GM21390 (cell line): ENCODE measurements at regions not wholly inside any gene's neighbourhood (a gene's known extent, or its start where the extent isn't known, plus 50 kb on each side); places are given as distances from the start of the nearest gene placed in this dataset.
"Not testable (repeated sequence)": the region's sequence is repeated elsewhere in the genome, so short reads cannot be mapped to it uniquely, and the experiment has no call there.

Experiments used
- ATAC-seq: cut with Tn5 transposase; IDR thresholded peaks from one replicate; pipeline ENCODE4 v1.9.1; 2021; ENCODE audit not compliant: unreplicated experiment

DNA sequence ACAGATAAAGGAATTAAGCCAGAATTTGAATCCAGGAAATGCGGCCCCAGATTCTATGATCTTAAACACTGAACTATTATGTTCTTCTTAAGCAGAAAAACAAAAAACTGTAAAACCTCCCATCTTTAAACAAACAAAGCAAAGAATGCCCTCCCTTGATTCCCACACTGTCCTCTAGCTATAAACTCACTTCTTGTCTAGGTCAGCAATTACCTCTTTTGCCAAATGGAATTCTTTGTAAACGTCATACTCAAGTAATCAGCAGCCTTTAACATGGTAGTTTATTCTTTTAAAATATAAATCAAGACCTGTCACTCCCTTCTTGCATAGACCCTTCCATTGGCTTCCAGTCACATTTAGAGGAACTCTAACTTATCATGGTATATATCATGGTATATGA is 958.9 kb upstream of the CNTN5 start:
- ATAC-seq: no peak

DNA sequence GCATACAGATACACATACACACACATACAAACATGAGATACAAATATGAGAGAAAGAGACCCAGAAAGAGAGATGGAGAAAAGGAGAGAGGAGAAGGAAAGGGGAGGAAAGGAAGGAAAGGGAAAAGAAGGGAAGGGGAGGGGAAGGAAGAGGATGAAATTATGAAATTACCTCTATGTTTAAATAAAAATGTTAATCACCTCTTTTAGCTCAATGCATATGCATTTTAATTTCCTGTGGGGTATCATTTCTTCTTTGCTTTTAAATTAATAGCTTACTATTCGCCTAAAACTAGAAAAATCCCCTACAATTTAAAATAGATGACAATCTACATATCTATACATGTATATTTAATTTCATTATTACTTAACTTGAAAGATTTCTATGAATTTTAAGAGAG is 958.0 kb upstream of the CNTN5 start:
- no peak for ATAC-seq

DNA sequence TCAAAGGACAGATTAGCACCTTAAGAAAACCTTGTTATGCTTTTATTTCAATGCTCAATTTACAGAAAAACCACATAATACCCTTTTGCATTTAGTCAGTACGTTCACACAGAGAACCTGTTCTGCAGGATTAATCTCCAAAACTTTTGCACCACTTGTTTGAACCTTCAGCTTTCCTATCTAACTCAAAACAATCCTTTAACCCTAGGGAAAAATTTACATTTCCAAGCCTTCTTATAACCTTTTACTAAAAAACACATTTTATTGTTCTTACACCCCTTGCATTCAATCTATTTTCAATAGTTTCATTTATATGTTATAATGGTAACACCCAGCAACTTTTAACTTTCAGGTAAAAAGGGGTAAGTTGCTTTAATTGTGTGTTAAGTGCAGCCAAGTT is 952.5 kb upstream of the CNTN5 start:
- ATAC-seq: no peak

DNA sequence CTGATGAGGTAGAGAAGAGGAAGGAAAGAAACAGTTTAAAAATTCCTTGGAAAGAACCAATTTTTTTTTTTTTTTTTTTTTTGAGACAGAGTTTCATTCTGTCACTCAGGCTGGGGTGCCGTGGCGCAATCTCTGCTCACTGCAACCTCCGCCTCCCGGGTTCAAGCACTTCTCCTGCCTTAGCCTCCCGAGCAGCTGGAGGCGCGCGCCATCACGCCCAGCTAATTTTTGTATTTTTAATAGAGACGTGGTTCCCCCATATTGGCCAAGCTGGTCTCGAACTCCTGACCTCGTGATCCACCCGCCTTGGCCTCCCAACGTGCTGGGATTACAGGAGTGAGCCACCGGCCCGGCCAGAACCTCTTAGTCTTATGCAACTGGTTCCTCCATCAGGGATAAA is 951.6 kb upstream of the CNTN5 start:
- ATAC-seq: not testable (repeated sequence)

DNA sequence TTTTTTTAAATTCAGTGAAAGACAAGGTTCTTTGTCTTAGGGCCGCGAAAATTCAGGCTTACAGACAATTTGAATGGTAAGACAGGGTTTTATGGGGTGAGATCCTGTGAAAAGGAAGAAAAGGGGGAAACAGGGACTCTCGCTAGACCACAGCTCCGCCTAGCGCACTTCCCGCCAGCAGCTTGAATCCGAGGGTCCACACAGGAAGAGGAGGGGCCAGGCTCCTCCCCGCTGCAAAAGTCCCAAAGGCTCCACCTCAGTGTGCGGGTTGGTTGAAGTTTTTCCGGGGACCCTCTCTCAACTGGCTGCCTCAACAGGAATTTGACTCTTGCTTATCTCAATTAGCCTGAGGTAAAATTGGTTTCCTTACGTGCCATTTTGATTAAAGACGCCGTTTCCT is 950.9 kb upstream of the CNTN5 start:
- no peak for ATAC-seq

DNA sequence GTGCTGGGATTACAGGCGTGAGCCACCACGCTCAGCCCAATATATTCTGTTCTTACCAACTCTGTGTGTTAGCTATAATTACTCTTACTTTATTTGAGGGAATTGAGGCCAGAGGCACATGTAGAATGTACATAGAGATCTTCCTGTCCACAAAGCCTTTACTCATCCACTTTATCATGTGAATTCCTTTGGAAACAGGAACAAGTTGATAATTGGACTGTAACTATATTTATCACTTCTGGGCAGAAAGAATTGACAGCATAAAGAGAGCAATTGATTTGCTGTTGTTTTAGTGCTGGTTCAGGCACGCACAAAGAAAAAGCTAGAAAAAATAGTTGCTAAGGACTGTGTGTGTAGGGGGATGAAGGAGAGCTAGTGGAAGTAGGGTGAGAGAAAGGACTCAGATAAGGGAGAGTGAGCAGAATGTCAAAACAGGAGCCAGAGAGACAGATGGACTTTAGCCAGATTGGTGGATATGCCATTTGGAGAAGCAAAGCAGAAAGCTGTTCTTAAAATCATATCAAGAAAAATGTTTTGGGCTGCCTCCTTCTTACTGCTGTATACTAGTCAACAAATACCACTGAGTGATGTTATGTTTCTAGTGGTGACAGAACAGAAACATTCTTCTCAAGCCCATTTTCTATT is 929.8 kb upstream of the CNTN5 start:
- ATAC-seq: no peak

DNA sequence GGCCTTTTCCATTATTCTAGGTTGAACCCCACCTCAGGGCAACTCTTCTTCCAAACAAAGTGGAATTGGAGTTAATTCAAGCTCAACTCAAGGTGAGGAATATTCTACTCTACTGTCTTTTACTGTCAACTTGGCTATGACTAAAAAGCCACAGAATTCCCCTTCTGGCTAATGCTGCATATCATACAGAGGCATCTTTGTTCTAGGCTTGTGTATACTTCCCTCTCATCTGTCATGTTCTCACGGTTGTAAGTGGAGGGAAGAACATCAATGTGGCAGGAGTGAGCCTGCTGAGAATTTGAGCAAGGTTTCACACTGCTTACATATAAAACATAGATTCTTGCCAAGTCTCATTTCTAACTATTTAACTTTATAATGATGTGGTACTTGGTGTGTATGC is 921.4 kb upstream of the CNTN5 start:
- no peak for ATAC-seq

DNA sequence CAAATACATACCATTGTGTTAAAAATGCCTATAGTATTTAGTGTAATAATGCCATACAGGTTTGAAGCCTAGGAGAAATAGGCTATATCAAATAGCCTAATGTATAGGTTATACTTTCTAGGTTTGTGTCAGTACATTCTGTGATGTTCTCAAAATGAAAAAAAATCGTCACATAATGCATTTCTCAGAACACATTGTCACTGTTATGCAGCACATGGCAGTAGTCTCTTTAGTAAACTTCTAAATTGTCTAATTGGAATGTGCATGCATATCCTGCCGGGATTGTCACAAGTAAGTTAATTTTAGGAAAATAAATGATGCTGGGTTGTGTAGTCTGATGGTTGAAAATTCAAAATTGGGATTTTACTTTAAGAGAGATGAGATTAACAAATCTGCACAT is 920.1 kb upstream of the CNTN5 start:
- no peak for ATAC-seq

DNA sequence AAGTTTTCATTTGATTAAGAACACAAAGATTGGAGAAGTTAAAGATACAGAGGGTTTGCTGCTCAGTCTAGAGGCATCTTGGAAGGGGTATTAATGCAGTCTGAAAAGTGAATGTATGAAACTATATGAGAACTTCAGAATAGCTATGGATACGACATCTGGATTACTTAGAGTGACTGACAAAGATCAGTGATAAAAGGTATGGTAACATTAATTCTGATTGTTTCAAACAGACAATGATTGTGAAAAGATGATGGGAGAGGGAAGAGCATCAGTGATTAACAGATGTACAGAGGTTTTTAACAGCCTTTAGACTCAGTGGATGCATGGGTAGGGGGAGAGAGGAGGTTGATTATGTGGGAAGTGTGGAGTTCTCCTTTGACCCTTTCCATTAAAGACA is 919.4 kb upstream of the CNTN5 start:
- no peak for ATAC-seq

DNA sequence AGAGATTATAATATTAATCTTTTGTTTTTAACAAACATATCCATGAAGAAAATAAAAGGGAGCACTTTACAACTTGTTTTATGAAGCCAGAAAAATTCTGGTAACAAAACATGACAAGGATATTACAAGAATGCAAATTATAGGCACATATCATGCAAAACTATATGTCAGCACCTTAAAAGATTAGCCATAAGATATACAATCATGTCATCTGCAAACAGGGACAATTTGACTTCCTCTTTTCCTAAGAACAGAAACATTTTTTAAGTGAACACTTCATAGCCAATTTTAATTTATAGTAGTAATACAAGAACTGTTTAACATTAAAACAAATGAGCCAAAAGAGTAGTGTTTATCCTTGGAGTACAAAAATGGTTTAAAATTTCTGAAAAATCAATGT is 916.5 kb upstream of the CNTN5 start:
- ATAC-seq: no peak

DNA sequence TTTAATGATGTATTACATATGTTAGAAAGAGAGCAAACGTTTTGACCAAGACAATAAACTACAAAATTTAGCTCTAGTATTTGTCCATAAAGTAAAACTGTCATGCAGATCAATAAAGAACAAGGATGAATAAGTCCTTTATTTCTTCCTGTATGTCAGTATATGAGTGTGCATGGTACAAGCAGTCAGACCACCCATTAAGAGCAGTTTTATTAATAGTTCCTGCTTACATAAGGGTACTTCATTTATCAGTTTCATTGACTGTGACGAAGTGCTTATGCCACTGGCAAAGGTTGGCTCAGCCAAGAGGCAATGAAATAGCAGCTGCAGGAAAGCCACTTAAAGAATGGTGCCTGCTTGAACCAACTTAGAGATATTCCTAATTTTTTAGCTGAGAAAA is 913.0 kb upstream of the CNTN5 start:
- ATAC-seq: no peak

DNA sequence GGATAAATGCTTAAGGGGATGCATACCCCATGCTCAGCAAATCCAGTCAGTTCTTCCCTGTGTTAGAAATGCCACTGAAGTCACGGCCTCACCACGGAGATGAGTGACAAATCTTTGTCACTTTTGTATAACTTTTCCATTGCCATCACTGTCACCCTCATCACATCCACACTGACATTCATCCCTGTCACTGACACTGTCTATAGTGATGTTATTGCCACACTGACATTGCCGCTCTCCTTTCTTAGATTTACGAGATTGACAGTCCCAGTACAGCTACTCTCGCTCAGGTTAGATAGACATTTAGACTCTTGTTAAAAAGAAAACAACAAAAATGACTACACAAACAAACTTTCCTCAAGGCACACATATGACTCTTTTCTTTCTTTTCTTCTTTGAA is 910.7 kb upstream of the CNTN5 start:
- no peak for ATAC-seq

DNA sequence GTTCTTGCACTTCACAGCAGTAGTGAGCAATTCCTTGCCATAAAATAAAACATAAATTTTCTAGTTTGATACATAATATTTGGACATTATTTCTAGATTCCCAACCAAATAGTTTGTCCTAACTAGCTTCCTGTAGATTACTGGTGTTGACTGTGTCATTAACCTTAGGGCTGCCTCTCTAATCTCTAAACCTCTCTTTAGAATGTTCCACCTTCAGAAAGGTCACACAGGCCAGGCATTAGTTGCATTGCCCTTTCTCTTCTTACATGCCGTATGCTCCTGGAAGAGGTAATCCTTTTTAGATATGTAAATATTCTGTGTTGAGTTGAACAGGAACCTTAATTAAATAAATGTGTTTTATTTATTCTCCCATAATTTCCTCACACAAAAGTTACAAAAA is 904.9 kb upstream of the CNTN5 start:
- no peak for ATAC-seq

DNA sequence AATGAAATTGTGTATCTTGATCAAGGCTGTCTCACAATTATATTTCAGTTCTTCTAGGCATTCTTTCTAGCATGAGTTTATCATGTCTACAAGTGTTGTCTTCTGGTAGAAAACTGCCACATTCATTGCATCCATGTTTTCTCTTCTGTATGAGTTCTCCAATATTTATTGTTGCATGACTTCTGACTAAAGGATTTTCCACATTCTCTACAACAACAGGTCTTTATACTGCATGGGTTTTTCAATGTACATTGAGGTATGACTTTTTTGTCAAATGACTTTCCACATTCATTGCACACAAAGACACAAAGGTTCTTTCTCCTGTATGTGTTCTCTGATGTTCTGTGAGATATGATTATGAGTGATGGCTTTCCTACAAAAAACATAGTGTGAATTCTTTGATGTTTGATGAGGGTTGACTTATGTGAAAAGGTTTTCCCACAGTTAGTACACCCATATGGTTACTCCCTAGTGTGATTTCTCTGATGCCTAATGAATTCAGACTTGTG is 890.6 kb upstream of the CNTN5 start:
- ATAC-seq: no peak

DNA sequence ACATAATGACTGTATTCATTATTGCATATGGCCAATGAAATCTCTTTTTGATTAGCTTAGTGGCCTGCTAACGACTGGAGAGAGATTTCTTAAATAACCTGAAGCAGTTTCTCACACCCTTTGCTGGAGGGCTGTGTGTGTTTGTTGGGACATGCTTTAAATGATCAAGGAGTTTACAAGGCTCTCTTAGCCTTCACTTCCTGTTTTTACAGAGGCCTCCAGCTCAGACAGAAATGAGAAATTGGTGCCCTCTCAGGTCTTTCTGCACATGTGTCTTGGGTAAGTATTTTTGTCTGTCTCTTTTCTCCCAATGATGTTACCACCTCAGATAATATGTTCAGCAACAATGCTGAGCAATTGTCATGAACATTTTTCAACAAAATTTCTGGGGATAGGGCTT is 884.4 kb upstream of the CNTN5 start:
- ATAC-seq: no peak

DNA sequence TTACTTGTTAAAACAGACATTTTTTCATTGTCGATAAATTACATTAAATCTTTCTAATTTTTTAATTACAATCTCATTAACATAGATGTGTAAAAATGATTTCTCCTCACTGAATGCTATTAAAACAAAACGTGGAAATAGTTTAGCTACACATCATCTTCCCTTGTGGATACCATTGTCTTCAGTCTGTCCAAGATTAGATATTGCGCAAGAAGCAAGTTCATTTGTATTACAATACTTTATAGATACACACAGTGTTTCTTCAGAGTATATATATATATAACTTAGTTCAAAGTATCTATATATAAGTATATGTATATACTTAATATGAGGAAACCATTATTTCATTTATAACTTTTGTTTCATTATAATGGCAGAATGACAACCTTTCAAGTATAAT is 883.3 kb upstream of the CNTN5 start:
- ATAC-seq: no peak

DNA sequence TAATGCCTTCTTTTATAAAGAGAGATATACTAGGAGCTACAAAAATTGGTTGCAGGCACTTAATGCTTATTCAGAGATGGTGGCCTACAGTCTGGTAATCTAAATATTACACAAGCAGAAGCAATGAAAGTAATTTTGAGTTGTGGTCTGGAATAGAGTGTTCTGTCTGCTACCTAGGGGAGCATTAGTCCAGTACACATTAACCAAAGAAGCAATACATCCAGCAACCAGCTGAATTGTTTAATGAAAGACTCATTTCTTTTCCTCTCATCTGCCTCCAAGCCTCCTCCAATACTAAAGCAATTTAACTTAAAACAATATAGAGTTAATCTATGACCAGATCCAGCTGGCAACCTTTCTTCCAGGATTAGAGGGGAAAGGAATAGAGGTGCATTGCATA is 877.1 kb upstream of the CNTN5 start:
- ATAC-seq: no peak

DNA sequence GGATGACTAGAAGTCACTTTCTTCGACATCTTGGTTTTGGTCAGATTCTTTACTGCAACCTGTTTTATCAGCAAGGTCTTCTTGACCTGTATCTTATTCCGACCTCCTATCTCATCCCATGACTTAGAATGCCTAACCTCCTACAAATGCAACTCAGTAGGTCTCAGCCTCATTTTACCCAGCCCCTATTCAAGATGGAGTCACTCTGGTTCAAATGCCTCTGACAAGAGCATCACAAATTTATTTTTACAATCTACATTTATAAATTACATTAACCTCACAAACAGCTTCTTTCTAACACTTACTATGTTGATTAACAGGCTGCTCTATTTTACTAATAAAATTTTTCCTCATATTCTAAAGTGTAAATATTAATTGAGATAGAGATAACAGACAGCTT is 867.0 kb upstream of the CNTN5 start:
- no peak for ATAC-seq

DNA sequence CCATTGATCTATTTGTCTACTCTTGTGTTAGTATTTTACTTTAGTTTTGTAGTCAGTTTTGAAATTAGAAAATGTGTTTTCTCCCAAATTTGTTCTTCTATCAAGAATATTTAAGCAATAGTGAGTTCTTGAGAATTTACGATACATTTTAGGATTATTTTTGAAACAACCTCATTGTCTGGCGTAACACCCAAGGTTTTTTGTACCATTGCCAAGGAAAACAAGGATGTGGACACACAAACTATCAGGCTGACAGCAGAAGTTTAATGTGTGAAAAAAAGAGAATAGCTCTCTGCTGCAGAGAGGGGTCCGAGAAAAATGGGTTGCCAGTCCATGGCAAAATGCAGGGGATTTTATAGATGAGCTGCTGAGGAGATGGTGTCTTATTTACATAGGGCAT is 865.1 kb upstream of the CNTN5 start:
- no peak for ATAC-seq

DNA sequence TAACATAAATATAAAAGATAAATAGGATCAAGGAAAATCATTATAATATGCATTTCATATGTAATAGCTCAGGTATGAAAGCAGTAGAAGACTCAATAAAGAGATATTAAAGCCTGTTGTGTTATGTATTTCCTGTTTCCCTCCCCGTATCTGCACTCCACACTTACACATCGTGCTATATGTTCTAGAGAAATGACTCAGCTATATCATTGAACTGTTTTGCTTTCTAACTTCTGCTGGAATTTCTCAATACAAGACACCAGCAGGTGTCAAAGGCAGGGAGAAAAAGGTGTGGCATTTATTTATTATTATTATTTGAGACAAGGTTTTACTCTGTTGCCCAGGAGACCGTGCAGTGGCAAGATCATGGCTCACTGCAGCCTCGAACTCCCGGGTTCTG is 842.8 kb upstream of the CNTN5 start:
- no peak for ATAC-seq

DNA sequence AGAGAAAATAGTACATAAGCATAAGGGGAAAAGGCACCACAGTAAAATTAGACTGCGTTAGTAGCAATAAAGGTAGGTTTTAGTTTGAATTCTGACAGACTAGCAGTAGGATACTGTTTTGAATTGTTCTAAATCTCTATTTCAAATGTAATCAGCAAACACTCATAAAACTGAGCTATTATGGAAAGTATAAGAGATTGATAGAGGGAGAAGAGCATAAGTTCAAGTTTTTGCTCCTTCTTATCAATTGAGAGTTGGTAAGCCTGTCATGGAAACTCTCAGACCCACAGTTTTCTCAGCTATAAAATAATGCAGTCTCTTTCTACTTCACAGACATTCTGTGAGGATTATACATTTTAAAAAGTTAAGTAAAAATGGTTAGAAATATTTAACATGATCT is 840.2 kb upstream of the CNTN5 start:
- no peak for ATAC-seq

DNA sequence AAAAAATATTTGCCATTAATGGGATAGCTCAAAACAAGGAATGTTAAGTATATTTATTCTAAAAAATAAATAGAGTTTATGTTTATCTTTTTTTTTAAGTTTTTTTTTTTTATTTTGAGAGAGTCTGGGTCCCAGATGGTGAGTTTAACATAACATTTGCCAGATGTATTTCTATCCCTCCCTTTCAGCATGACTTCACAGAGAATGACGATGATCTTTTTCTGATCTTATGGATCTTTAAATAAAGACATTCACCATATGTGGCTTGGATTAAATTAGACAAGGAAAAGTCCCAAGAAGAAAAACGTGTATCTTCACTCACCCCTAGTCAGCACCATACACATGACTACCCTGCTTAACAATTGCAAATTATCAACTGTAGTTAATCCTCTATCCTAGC is 839.8 kb upstream of the CNTN5 start:
- ATAC-seq: no peak

DNA sequence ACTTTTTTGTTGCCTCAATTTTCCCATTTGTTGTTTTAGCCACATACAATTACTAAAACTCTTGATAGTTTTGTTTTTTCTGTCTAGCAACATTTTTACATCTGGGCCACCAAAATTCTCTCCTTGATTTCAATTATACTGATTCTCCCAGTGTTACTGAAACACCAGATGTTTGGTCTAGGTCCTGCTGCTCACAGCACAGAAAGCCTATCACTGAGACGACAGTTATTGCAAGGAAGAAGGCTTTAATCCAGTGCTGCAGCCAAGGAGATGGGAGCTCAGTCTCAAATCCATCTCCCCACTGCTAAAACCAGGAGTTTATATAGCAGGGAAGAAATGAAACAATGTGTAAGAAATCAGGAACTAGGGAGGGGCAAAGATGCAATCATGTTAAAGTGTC is 837.7 kb upstream of the CNTN5 start:
- ATAC-seq: no peak

DNA sequence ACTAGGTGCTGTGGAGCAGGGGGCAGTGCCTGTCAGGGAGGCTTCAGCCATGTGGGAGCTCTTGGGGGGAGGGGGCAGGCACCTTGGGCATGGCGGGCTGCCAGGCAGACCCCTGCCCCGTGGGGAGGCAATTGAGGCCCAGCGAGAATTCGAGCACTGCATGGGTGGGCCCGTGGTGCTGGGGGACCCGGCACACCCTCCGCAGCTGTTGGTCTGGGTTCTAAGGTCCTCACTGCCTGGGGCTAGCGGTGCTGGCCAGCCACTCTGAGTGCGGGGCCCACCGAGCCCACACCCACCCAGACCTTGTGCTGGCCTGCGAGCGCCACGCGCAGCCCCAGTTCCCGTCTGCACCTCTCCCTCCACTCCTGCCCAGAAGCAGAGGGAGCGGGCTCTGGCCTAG is 835.5 kb upstream of the CNTN5 start:
- no peak for ATAC-seq
